Parathyroid adenoma (tissue), 2 donors: ENCODE measurements at regions not wholly inside any gene's neighbourhood (a gene's known extent, or its start where the extent isn't known, plus 50 kb on each side); places are given as distances from the start of the nearest gene placed in this dataset.
"Not testable (repeated sequence)": the region's sequence is repeated elsewhere in the genome, so short reads cannot be mapped to it uniquely, and the experiment has no call there.

Experiments used
- H2AFZ ChIP-seq: fragments of 300-600 bp; sonication (generic); one replicate; pipeline ENCODE4 v1.7.0; 2017; ENCODE audit warnings: antibody characterized with exemption, mild to moderate bottlenecking
- H3K27ac ChIP-seq: fragments of 300-600 bp; sonication (generic); one replicate; pipeline ENCODE4 v1.7.0; 2017
- H3K27me3 ChIP-seq: fragments of 300-600 bp; sonication (generic); one replicate; pipeline ENCODE4 v1.7.0; 2017; ENCODE audit warnings: low read length; ENCODE audit not compliant: control insufficient read depth, insufficient read depth
- H3K36me3 ChIP-seq: fragments of 300-600 bp; sonication (generic); one replicate; pipeline ENCODE4 v1.7.0; 2017; ENCODE audit warnings: low read length; ENCODE audit not compliant: control insufficient read depth, insufficient read depth
- H3K4me1 ChIP-seq: fragments of 300-600 bp; sonication (generic); one replicate; pipeline ENCODE4 v1.7.0; 2017; ENCODE audit warnings: control low read depth
- H3K4me2 ChIP-seq: fragments of 300-600 bp; sonication (generic); one replicate; pipeline ENCODE4 v1.7.0; 2017; ENCODE audit warnings: low read length
- H3K4me3 ChIP-seq: fragments of 300-600 bp; sonication (generic); one replicate; pipeline ENCODE4 v1.7.0; 2017; ENCODE audit warnings: low read depth, low read length
- H3K79me2 ChIP-seq: fragments of 300-600 bp; sonication (generic); one replicate; pipeline ENCODE4 v1.7.0; 2017; ENCODE audit warnings: control low read depth
- H3K9ac ChIP-seq: fragments of 300-600 bp; sonication (generic); one replicate; pipeline ENCODE4 v1.7.0; 2017; ENCODE audit warnings: mild to moderate bottlenecking
- H3K9me3 ChIP-seq: fragments of 300-600 bp; sonication (generic); one replicate; pipeline ENCODE4 v1.7.0; 2017; ENCODE audit warnings: low read length; ENCODE audit not compliant: control insufficient read depth
- CTCF ChIP-seq: fragments of 300-600 bp; sonication (generic); IDR thresholded peaks from one replicate; pipeline ENCODE4 v1.7.0; 2017; ENCODE audit warnings: antibody characterized with exemption, mild to moderate bottlenecking
- donor health status: primary hyperparathyroidism.

- no peak for TF ChIP-seq CTCF
Observed at GRCh38 chr10:8670461-8670860, 616.0 kb downstream of the GATA3 start.

GRCh38 chr10:8674230-8674629 lies 619.7 kb downstream of the GATA3 start:
- Histone ChIP-seq H3K27ac (no peak overlapping the region), H3K27me3 (no peaks in the 10 kb centered on the region), H3K79me2 (no peaks in the 10 kb centered on the region), H3K9ac (no peak overlapping the region), H3K36me3 (no peaks in the 10 kb centered on the region), H2AFZ (no peak overlapping the region), H3K4me3 (no peak overlapping the region), H3K4me1 (no peaks in the 10 kb centered on the region), H3K9me3 (no peaks in the 10 kb centered on the region), H3K4me2 (no peak overlapping the region)
- no peak for TF ChIP-seq CTCF

More at GRCh38 chr10:8670461-8670860, 616.0 kb downstream of the GATA3 start:
- Histone ChIP-seq H2AFZ (no peak overlapping the region), H3K4me3 (no peak overlapping the region), H3K4me2 (no peak overlapping the region), H3K9me3 (no peaks in the 10 kb centered on the region), H3K9ac (no peak overlapping the region), H3K36me3 (no peaks in the 10 kb centered on the region), H3K27ac (no peak overlapping the region), H3K4me1 (no peaks in the 10 kb centered on the region), H3K79me2 (no peaks in the 10 kb centered on the region), H3K27me3 (no peaks in the 10 kb centered on the region)

GRCh38 chr10:8677642-8678041 lies 623.2 kb downstream of the GATA3 start:
- H2AFZ ChIP-seq = no peak overlapping the region
- H3K27me3 ChIP-seq = no peaks in the 10 kb centered on the region
- TF ChIP-seq CTCF = no peak
- no peak overlapping the region for H3K4me2 ChIP-seq
- H3K4me3 ChIP-seq = no peak overlapping the region
- H3K27ac ChIP-seq = no peak overlapping the region
- H3K9me3 ChIP-seq = no peaks in the 10 kb centered on the region
- no peaks in the 10 kb centered on the region for H3K4me1 ChIP-seq
- H3K9ac ChIP-seq = no peak overlapping the region
- H3K36me3 ChIP-seq = no peaks in the 10 kb centered on the region
- no peaks in the 10 kb centered on the region for H3K79me2 ChIP-seq

- H3K4me1 ChIP-seq, H3K79me2 ChIP-seq, H3K27ac ChIP-seq, H3K4me2 ChIP-seq, H3K4me3 ChIP-seq, H3K27me3 ChIP-seq, H3K9me3 ChIP-seq, H3K36me3 ChIP-seq, H2AFZ ChIP-seq, H3K9ac ChIP-seq: not testable (repeated sequence)
Observed at GRCh38 chr10:8684916-8685315, 630.4 kb downstream of the GATA3 start.

GRCh38 chr10:8688881-8689280 lies 634.4 kb downstream of the GATA3 start:
- no peaks in the 10 kb centered on the region for H3K9me3 ChIP-seq
- H3K36me3 ChIP-seq = no peaks in the 10 kb centered on the region
- no peak overlapping the region for H3K4me3 ChIP-seq
- no peaks in the 10 kb centered on the region for H3K27me3 ChIP-seq
- TF ChIP-seq CTCF = no peak
- no peaks in the 10 kb centered on the region for H3K79me2 ChIP-seq
- no peak overlapping the region for H2AFZ ChIP-seq
- H3K4me2 ChIP-seq = no peak overlapping the region
- H3K27ac ChIP-seq = no peak overlapping the region
- no peaks in the 10 kb centered on the region for H3K4me1 ChIP-seq
- no peak overlapping the region for H3K9ac ChIP-seq
